ENCODE measurements at regions not wholly inside any gene's neighbourhood (a gene's known extent, or its start where the extent isn't known, plus 50 kb on each side); places are given as distances from the start of the nearest gene placed in this dataset.

DNA sequence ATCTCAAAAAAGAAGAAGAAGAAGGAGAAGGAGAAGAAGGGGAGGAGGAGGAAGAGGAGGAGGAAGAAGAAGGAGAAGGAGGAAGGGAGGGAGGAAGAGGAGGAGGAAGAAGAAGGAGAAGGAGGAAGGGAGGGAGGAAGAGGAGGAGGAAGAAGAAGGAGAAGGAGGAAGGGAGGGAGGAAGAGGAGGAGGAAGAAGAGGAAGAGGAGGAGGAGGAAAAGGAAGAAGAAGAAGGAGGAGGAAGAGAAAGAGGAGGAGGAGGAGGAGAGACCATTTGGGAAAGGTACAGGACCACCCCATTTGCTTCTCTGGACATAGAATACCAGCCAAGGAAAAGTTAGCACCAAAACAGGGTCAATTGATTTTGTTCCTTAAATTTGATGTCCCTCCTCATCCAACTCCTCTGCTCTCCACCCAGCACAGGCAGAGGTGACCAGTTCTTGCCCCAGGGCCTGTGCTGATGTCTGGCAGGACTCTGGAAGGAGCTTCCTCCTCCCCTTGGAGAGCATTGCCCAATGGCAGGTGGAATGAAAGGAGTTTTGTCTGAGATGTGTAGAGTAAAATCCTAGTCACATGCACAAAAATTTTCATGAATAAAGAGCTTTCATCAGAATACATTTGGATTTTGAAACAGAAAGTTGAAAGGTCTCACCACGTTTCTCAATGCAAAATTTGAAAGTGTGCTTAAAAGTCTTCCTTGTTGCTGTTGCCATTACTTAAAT, 182.9 kb downstream of the LY86 start (continued):
- TF ChIP-seq MTF1 (CRISPR knock-in tag; IDR thresholded peaks at IDR 0.05; ENCODE audit: borderline replicate concordance) (no peak), RBFOX2 (IDR thresholded peaks at IDR 0.05; ENCODE audit: low read depth, low read length) (no peak), ZNF263 (CRISPR knock-in tag; IDR thresholded peaks at IDR 0.05; ENCODE audit: borderline replicate concordance) (peak; percentile 41; the same call in 1 of the 2 replicates), CEBPG (CRISPR knock-in tag; IDR thresholded peaks at IDR 0.05) (no peak), CEBPG (tag; conservative IDR thresholded peaks at IDR 0.05 in 1 of 2, IDR thresholded peaks at IDR 0.05 in 1 of 2) (peak in 1 of 2 experiments; percentile 35; a peak in 1 of 4 replicates)

DNA sequence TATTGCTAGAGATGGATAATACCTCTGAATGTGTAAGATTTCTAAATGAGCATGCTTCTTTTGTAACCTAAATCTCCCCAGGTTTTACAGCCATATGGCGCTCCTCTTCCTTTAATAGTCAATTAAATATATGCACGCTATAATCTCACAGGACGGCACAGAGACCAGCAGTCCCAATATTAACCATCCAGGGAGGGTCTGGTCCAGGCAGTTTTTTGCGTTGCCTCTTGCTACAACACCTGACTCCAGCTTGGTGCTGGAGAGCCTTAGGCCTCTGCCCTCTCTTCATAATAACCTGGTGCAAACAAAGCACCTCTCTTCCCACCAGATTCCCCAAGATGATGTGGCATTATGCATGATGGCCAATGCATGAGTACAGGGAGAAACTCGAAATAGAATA, 183.4 kb downstream of the LY86 start:
- Histone ChIP-seq H3K79me2 (ENCODE audit: control insufficient read depth, insufficient read depth, low read length) (no peaks in the 10 kb centered on the region), H3K27ac (ENCODE audit: extremely low read depth, low read depth, low read length) (no peak overlapping the region), H3K9me3 (replicated peaks; ENCODE audit: control insufficient read depth, insufficient read depth, low read depth, low read length) (no peaks in the 10 kb centered on the region), H4K20me1 (replicated peaks; ENCODE audit: control insufficient read depth, insufficient read depth, low read length) (no peaks in the 10 kb centered on the region), H3K4me3 (no peak overlapping the region), H3K4me2 (ENCODE audit: insufficient read depth, low read length) (no peak overlapping the region), H3K4me1 (replicated peaks in 1 of 2; ENCODE audit: control insufficient read depth in 2 of 2, insufficient read depth in 2 of 2, low read length in 2 of 2) (peaks cover 4 to 14% of the 10 kb centered on the region in 2 experiments; a peak in 4 of 5 replicates), H3K27me3 (ENCODE audit: control insufficient read depth in 2 of 2, insufficient read depth in 2 of 2, low read length in 2 of 2) (peaks cover 0 to 4% of the 10 kb centered on the region in 2 experiments; a peak in 2 of 5 replicates), H3K9me1 (ENCODE audit: control insufficient read depth, insufficient read depth, low read length) (no peaks in the 10 kb centered on the region), H2AFZ (ENCODE audit: low read depth, low read length) (no peak overlapping the region), H3K9ac (ENCODE audit: insufficient read depth in 1 of 2, low read depth in 2 of 2, low read length in 2 of 2) (no peak overlapping the region), H3K36me3 (ENCODE audit: control insufficient read depth, insufficient read depth, low read length) (no peaks in the 10 kb centered on the region)
- FAIRE-seq (no peak), ATAC-seq (no peak), DNase-seq (ENCODE audit: extremely low read depth in 1 of 4, low spot score in 3 of 4) (no peak)
- POLR2A ChIA-PET = interaction anchor here (0.8 to 1.0 kb wide), 2 partner anchors 16 to 182 kb away, joined by 3 to 5 read pairs; no protein-coding TSS in a partner anchor
- intact Hi-C loops (cut with micrococcal nuclease) (no loop called here), in situ Hi-C loops (cut with MboI) (no loop called here)
- 26% methylated on average over 5 of the region's 5 CpGs for WGBS (ENCODE audit: insufficient coverage, low coverage, missing lambda C conversion rate)
- CTCF ChIA-PET (ENCODE audit: low intra/inter-chr PET ratio) = no interaction called here
- BruUV-seq (replicated peaks) = no TSS peak
- TF ChIP-seq SMAD4 (CRISPR knock-in tag; conservative IDR thresholded peaks at IDR 0.05) (no peak), MYNN (IDR thresholded peaks at IDR 0.05) (no peak), MYNN (CRISPR knock-in tag; IDR thresholded peaks at IDR 0.05) (no peak), MYC (IDR thresholded peaks at IDR 0.05; ENCODE audit: low read depth, low read length) (no peak), MYC (CRISPR knock-in tag; IDR thresholded peaks at IDR 0.05; ENCODE audit: borderline replicate concordance, low read depth) (no peak)

Measured in K562 (cell line).